Hepatocyte (in vitro differentiated cells): ENCODE measurements at regions not wholly inside any gene's neighbourhood (a gene's known extent, or its start where the extent isn't known, plus 50 kb on each side); places are given as distances from the start of the nearest gene placed in this dataset.
A peak's percentile ranks its signal among the peaks of the same experiment; 100 is the strongest.
"Not testable (repeated sequence)": the region's sequence is repeated elsewhere in the genome, so short reads cannot be mapped to it uniquely, and the experiment has no call there.

ENCODE experiments used
- DNase-seq: peaks from one replicate; pipeline ENCODE4 v3.0.0-alpha.2; 2016; ENCODE audit warnings: low spot score
- H2AFZ ChIP-seq: fragments of 200-600 bp; sonication (generic); 2 replicates; pipeline ENCODE4 v1.6.0; 2016; ENCODE audit warnings: antibody characterized with exemption, mild to moderate bottlenecking
- H3K27ac ChIP-seq: fragments of 200-600 bp; sonication (generic); 2 replicates; pipeline ENCODE4 v1.5.1; 2016; ENCODE audit warnings: mild to moderate bottlenecking
- H3K27me3 ChIP-seq: fragments of 200-600 bp; sonication (generic); 2 replicates; pipeline ENCODE4 v1.6.1; 2016
- H3K36me3 ChIP-seq: fragments of 200-600 bp; sonication (generic); replicated peaks from 2 replicates; pipeline ENCODE4 v1.5.1; 2016; ENCODE audit warnings: low read depth; ENCODE audit not compliant: insufficient read depth
- H3K4me1 ChIP-seq: fragments of 200-600 bp; sonication (generic); 2 replicates; pipeline ENCODE4 v1.5.1; 2016; ENCODE audit warnings: mild to moderate bottlenecking, moderate library complexity; ENCODE audit not compliant: insufficient read depth
- H3K4me2 ChIP-seq: fragments of 200-600 bp; sonication (generic); 2 replicates; pipeline ENCODE4 v1.6.0; 2016
- H3K4me3 ChIP-seq: fragments of 200-600 bp; sonication (generic); 2 replicates; pipeline ENCODE4 v1.5.1; 2016; ENCODE audit warnings: mild to moderate bottlenecking
- H3K79me2 ChIP-seq: fragments of 200-600 bp; sonication (generic); 2 replicates; pipeline ENCODE4 v1.6.0; 2017; ENCODE audit warnings: mild to moderate bottlenecking
- H3K9me2 ChIP-seq: fragments of 200-600 bp; sonication (generic); replicated peaks from 2 replicates; pipeline ENCODE4 v1.6.0; 2017; ENCODE audit warnings: mild to moderate bottlenecking; ENCODE audit not compliant: insufficient read depth
- H3K9me3 ChIP-seq: fragments of 200-600 bp; sonication (generic); 2 replicates; pipeline ENCODE4 v1.5.1; 2016; ENCODE audit warnings: low read depth, mild to moderate bottlenecking
- H4K20me1 ChIP-seq: fragments of 200-600 bp; sonication (generic); 2 replicates; pipeline ENCODE4 v1.6.0; 2016; ENCODE audit warnings: mild to moderate bottlenecking; ENCODE audit not compliant: insufficient read depth, poor library complexity, severe bottlenecking
- CTCF ChIP-seq: fragments of 200-600 bp; sonication (generic); IDR thresholded peaks from 2 replicates; pipeline ENCODE4 v1.5.1; 2016; ENCODE audit warnings: antibody characterized with exemption, mild to moderate bottlenecking; ENCODE audit not compliant: poor library complexity
- EZH2 ChIP-seq: fragments of 200-600 bp; sonication (generic); IDR thresholded peaks from 2 replicates; pipeline ENCODE4 v1.6.1; 2016; ENCODE audit warnings: antibody characterized with exemption, mild to moderate bottlenecking, borderline replicate concordance
- EZH2phosphoT487 ChIP-seq: fragments of 200-600 bp; sonication (generic); IDR thresholded peaks from one replicate; pipeline ENCODE4 v1.6.1; 2018; ENCODE audit warnings: antibody characterized with exemption, mild to moderate bottlenecking, low read depth, moderate library complexity; ENCODE audit not compliant: unreplicated experiment, severe bottlenecking
- WGBS: methylation state at CpG from one replicate; pipeline ENCODE4 v1.1.6; 2016; ENCODE audit warnings: low lambda C conversion rate; ENCODE audit errors: missing lambda C conversion rate; 5-methylcytosine and 5-hydroxymethylcytosine counted together

- no peaks in the 10 kb centered on the region for H3K27me3 ChIP-seq
- H2AFZ ChIP-seq = no peak overlapping the region
- no peak for DNase-seq
- no peaks in the 10 kb centered on the region for H3K79me2 ChIP-seq
- H3K9me3 ChIP-seq = no peaks in the 10 kb centered on the region
- no peaks in the 10 kb centered on the region for H3K36me3 ChIP-seq
- H4K20me1 ChIP-seq = no peaks in the 10 kb centered on the region
- no peak overlapping the region for H3K4me2 ChIP-seq
- H3K9me2 ChIP-seq = no peaks in the 10 kb centered on the region
- H3K27ac ChIP-seq = no peak overlapping the region
- no peak overlapping the region for H3K4me3 ChIP-seq
- peaks cover 5% of the 10 kb centered on the region for H3K4me1 ChIP-seq
- TF ChIP-seq CTCF (no peak), EZH2phosphoT487 (no peak), EZH2 (no peak)
These were observed 57.4 kb upstream of the ZBTB20 start for GRCh38 chr3:115204475-115204874.

DNA sequence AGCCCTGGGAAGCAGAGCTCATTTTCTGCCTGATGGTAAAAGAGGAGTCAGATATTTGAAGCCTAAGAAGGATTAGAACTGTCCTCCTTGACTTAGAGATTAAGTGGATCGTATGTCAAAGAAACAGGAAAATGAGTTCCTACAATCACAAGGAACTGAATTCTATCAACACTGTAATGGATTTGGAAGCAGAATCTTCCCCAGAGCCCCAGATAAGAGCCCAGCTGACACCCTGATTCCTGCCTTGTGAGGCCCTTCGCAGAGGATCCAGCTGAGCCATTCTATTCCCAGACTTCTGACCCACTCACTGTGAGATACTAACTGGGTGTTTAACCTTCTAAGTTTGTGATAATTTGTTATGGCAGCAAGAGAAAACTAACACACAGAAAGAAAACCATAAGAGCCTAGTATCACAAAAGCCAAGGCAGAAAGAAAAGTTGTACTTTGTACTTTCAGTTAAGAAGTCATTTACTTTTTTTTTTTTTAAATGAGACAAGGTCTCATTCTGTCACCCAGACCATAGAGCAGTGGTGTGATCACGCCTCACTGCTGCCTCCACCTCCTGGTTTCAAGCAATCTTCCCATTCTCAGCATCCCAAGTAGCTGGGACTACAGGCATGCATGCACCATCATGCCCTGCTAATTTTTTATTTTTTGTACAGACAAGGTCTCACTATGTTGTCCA, 61.1 kb upstream of the ZBTB20 start:
- H3K79me2 ChIP-seq = no peaks in the 10 kb centered on the region
- WGBS = 71% methylated on average over 3 of the region's 3 CpGs
- TF ChIP-seq CTCF (no peak), EZH2 (no peak), EZH2phosphoT487 (no peak)
- peaks cover 5% of the 10 kb centered on the region for H3K4me1 ChIP-seq
- no peak overlapping the region for H3K4me3 ChIP-seq
- H3K27ac ChIP-seq = peak overlapping the region; percentile 84
- H3K9me3 ChIP-seq = no peaks in the 10 kb centered on the region
- peak; percentile 12 for DNase-seq
- no peaks in the 10 kb centered on the region for H3K27me3 ChIP-seq
- no peak overlapping the region for H3K4me2 ChIP-seq
- H2AFZ ChIP-seq = no peak overlapping the region
- no peaks in the 10 kb centered on the region for H4K20me1 ChIP-seq
- no peaks in the 10 kb centered on the region for H3K9me2 ChIP-seq
- H3K36me3 ChIP-seq = no peaks in the 10 kb centered on the region

DNA sequence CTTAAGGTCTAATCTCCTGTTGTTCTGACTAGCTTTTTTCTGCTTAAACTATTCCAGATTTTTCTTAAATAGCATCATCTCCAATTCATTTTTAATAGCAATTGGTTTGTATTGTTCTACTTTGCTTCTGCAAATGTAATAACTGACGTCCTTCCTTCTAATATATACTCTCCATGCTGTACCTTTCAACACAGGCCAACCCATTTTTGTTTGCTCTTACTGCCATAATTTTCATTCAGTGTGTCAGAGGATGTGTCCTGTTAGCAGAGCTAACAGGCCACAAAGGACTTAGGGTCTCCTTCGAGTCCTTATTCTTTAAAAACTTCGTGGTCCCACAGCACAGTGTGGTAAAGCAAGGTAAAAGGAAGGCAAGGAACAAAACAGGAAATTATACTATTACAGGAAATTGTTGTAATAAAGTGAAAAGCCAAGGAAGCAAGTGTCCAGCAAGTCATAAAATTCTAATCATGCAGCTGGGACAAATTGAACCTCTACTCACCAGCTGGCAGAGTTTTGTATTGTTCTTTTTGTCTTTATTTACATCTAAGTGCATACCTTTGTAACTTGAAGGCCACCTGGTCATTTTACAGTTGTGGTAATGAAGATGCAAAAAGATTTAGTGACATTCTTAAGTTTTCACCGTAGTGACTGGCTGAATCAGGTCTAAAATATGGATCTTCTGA, 64.9 kb upstream of the ZBTB20 start:
- no peaks in the 10 kb centered on the region for H4K20me1 ChIP-seq
- H3K4me3 ChIP-seq = no peak overlapping the region
- H3K4me2 ChIP-seq = no peak overlapping the region
- WGBS = 40% methylated on average over 4 of the region's 4 CpGs
- TF ChIP-seq CTCF (no peak), EZH2phosphoT487 (no peak), EZH2 (no peak)
- no peaks in the 10 kb centered on the region for H3K27me3 ChIP-seq
- no peak overlapping the region for H2AFZ ChIP-seq
- H3K9me3 ChIP-seq = no peaks in the 10 kb centered on the region
- H3K79me2 ChIP-seq = no peaks in the 10 kb centered on the region
- peaks cover 5% of the 10 kb centered on the region for H3K4me1 ChIP-seq
- no peaks in the 10 kb centered on the region for H3K36me3 ChIP-seq
- H3K27ac ChIP-seq = no peak overlapping the region
- no peak for DNase-seq
- H3K9me2 ChIP-seq = no peaks in the 10 kb centered on the region

DNA sequence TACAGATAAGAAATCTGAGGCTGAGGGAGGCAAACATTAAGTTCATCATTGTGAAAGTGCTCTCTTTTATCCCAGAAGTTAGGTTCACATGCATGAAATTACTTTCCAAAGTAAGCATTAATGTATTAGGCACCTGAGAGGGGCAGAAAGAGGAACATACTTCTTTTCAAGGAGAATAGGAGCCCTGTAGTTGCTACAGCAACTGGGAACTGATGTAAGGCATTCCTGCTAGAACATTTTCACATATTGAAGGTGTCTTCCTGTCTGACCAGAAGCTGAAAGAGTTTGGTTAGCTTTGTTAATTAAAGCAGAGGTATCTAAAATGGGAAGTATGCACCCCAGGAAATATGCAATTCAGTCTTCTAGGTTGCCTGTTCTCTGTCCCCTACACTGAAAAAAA, 65.5 kb upstream of the ZBTB20 start:
- Histone ChIP-seq H3K9me2 (no peaks in the 10 kb centered on the region), H3K4me2 (no peak overlapping the region), H3K4me1 (peaks cover 5% of the 10 kb centered on the region), H3K9me3 (no peaks in the 10 kb centered on the region), H3K36me3 (no peaks in the 10 kb centered on the region), H4K20me1 (no peaks in the 10 kb centered on the region), H3K27ac (no peak overlapping the region), H3K79me2 (no peaks in the 10 kb centered on the region), H3K4me3 (no peak overlapping the region), H3K27me3 (no peaks in the 10 kb centered on the region), H2AFZ (no peak overlapping the region)
- DNase-seq = no peak
- TF ChIP-seq EZH2 = no peak
- TF ChIP-seq EZH2phosphoT487 = no peak

- H3K9me2 ChIP-seq, H3K4me1 ChIP-seq, H3K36me3 ChIP-seq, H3K79me2 ChIP-seq, H3K4me2 ChIP-seq, H3K27ac ChIP-seq, H3K27me3 ChIP-seq, H3K9me3 ChIP-seq, DNase-seq, H3K4me3 ChIP-seq, H2AFZ ChIP-seq, H4K20me1 ChIP-seq: not testable (repeated sequence)
- WGBS = 91% methylated on average over 8 of the region's 8 CpGs
These were observed 66.0 kb upstream of the ZBTB20 start for GRCh38 chr3:115213052-115213451.
